ENCODE measurements at regions not wholly inside any gene's neighbourhood (a gene's known extent, or its start where the extent isn't known, plus 50 kb on each side); places are given as distances from the start of the nearest gene placed in this dataset.

- no peak overlapping the region for H3K4me3 ChIP-seq (ENCODE audit: low read length)
- H3K27ac Mint-ChIP-seq, result no peak overlapping the region
- intact Hi-C loops (cut with micrococcal nuclease), result no loop called here
- TF ChIP-seq CTCF (IDR thresholded peaks at IDR 0.05), result no peak
- no peaks in the 10 kb centered on the region for H3K27me3 ChIP-seq (ENCODE audit: control insufficient read depth, insufficient read depth, low read length)
- 100% methylated on average over 1 of the region's 1 CpG for WGBS (ENCODE audit: insufficient coverage)
- no peak for DNase-seq
- no peak overlapping the region for H3K4me3 Mint-ChIP-seq
- H3K9me3 Mint-ChIP-seq, result no peaks in the 10 kb centered on the region
- no peaks in the 10 kb centered on the region for H3K4me1 ChIP-seq (ENCODE audit: control insufficient read depth, insufficient read depth, low read length)
- H3K27me3 Mint-ChIP-seq (ENCODE audit: low read depth in 2 of 2), result peaks cover 5 to 7% of the 10 kb centered on the region in 2 donors
- H3K27ac ChIP-seq (ENCODE audit: low read length), result no peak overlapping the region
- no peaks in the 10 kb centered on the region for H3K9me3 ChIP-seq (ENCODE audit: control insufficient read depth, insufficient read depth, low read length)
- no peaks in the 10 kb centered on the region for H3K36me3 ChIP-seq (ENCODE audit: control insufficient read depth, insufficient read depth, low read length)
- no peaks in the 10 kb centered on the region for H3K36me3 Mint-ChIP-seq
- H3K4me1 Mint-ChIP-seq, result peaks cover 0 to 8% of the 10 kb centered on the region in 2 donors
- ATAC-seq, result no peak
Measured at GRCh38 chr2:103103678-103104077, 341.8 kb downstream of the TMEM182 start.

DNA sequence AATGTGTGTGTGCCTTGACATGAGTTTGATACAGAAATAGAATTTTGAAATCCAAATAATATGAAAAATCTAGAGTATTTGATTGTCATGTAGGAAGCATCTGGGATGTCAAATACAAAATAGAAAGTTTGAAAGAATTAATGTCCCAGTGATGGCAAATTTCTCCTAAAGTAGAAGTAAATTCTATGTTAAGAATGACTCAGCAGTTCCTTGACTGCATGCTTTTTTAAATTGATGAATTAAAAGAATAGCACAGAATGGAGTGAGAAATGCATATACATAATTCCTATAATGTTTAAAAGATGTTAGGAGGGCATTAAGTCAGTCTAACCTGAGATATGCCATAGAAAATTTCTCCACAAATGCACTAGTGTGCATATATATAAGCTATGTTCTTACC is 357.5 kb downstream of the TMEM182 start:
- Mint-ChIP-seq H3K9me3 (no peaks in the 10 kb centered on the region), H3K4me1 (no peaks in the 10 kb centered on the region), H3K27me3 (ENCODE audit: low read depth in 2 of 2) (peaks cover 2% of the 10 kb centered on the region in 2 donors), H3K36me3 (no peaks in the 10 kb centered on the region), H3K4me3 (no peak overlapping the region), H3K27ac (no peak overlapping the region)
- ATAC-seq (no peak), DNase-seq (no peak)
- H3K27me3 ChIP-seq (ENCODE audit: control insufficient read depth, insufficient read depth, low read length), result no peaks in the 10 kb centered on the region
- no peaks in the 10 kb centered on the region for H3K36me3 ChIP-seq (ENCODE audit: control insufficient read depth, insufficient read depth, low read length)
- no peaks in the 10 kb centered on the region for H3K4me1 ChIP-seq (ENCODE audit: control insufficient read depth, insufficient read depth, low read length)
- TF ChIP-seq CTCF (IDR thresholded peaks at IDR 0.05), result no peak
- H3K4me3 ChIP-seq (ENCODE audit: low read length), result no peak overlapping the region
- H3K27ac ChIP-seq (ENCODE audit: low read length), result no peak overlapping the region
- no peaks in the 10 kb centered on the region for H3K9me3 ChIP-seq (ENCODE audit: control insufficient read depth, insufficient read depth, low read length)
- intact Hi-C loops (cut with micrococcal nuclease), result no loop called here

GRCh38 chr2:103121106-103121505 is 359.3 kb downstream of the TMEM182 start:
- no peak for TF ChIP-seq CTCF (IDR thresholded peaks at IDR 0.05)
- 96% methylated on average over 1 of the region's 1 CpG for WGBS (ENCODE audit: insufficient coverage)
- Histone ChIP-seq H3K4me1 (ENCODE audit: control insufficient read depth, insufficient read depth, low read length) (no peaks in the 10 kb centered on the region), H3K27ac (ENCODE audit: low read length) (no peak overlapping the region), H3K4me3 (ENCODE audit: low read length) (no peak overlapping the region), H3K27me3 (ENCODE audit: control insufficient read depth, insufficient read depth, low read length) (no peaks in the 10 kb centered on the region), H3K36me3 (ENCODE audit: control insufficient read depth, insufficient read depth, low read length) (no peaks in the 10 kb centered on the region), H3K9me3 (ENCODE audit: control insufficient read depth, insufficient read depth, low read length) (no peaks in the 10 kb centered on the region)
- intact Hi-C loops (cut with micrococcal nuclease), result no loop called here
- H3K27me3 Mint-ChIP-seq (ENCODE audit: low read depth in 2 of 2), result peaks cover 0 to 7% of the 10 kb centered on the region in 2 donors
- ATAC-seq (no peak), DNase-seq (no peak)
- H3K9me3 Mint-ChIP-seq, result no peaks in the 10 kb centered on the region
- H3K4me1 Mint-ChIP-seq, result no peaks in the 10 kb centered on the region
- no peaks in the 10 kb centered on the region for H3K36me3 Mint-ChIP-seq
- no peak overlapping the region for H3K27ac Mint-ChIP-seq
- no peak overlapping the region for H3K4me3 Mint-ChIP-seq

DNA sequence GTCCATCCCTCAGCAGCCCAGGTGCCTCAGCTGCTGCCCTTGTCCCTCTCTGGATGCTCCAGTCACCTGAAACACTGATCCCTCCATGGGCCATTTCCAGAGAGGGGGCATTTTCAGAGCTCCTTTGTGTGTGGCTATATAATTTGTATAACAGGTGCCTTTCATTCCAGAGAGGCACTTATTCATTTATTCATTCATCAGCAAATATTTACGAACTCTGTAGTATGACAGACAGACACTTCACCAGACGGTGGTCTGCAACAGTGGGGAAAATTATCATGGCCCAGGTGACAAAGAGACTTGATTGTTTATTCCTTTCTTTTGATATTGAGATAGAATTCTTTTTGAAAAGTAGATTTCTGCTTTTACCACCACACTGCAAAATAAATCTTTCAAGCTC is 361.7 kb downstream of the TMEM182 start:
- 93% methylated on average over 2 of the region's 2 CpGs for WGBS (ENCODE audit: insufficient coverage)
- Histone ChIP-seq H3K27me3 (ENCODE audit: control insufficient read depth, insufficient read depth, low read length) (no peaks in the 10 kb centered on the region), H3K4me1 (ENCODE audit: control insufficient read depth, insufficient read depth, low read length) (no peaks in the 10 kb centered on the region), H3K36me3 (ENCODE audit: control insufficient read depth, insufficient read depth, low read length) (no peaks in the 10 kb centered on the region), H3K9me3 (ENCODE audit: control insufficient read depth, insufficient read depth, low read length) (no peaks in the 10 kb centered on the region), H3K27ac (ENCODE audit: low read length) (no peak overlapping the region), H3K4me3 (ENCODE audit: low read length) (no peak overlapping the region)
- ATAC-seq, result no peak
- no peak for DNase-seq
- TF ChIP-seq CTCF (IDR thresholded peaks at IDR 0.05), result no peak
- Mint-ChIP-seq H3K4me1 (no peaks in the 10 kb centered on the region), H3K36me3 (no peaks in the 10 kb centered on the region), H3K27ac (no peak overlapping the region), H3K27me3 (ENCODE audit: low read depth in 2 of 2) (peaks cover 0 to 8% of the 10 kb centered on the region in 2 donors), H3K9me3 (no peaks in the 10 kb centered on the region), H3K4me3 (no peak overlapping the region)
- intact Hi-C loops (cut with micrococcal nuclease), result no loop called here

Measured in natural killer cell (primary cell).